ENCODE measurements at regions not wholly inside any gene's neighbourhood (a gene's known extent, or its start where the extent isn't known, plus 50 kb on each side); places are given as distances from the start of the nearest gene placed in this dataset.

- no peak for TF ChIP-seq CTCF (IDR thresholded peaks at IDR 0.05)
- no peak for TF ChIP-seq POLR2A (IDR thresholded peaks at IDR 0.05)
- TF ChIP-seq POLR2AphosphoS5 (IDR thresholded peaks at IDR 0.05; ENCODE audit: insufficient read depth in 1 of 2, low read depth in 1 of 2), result no peak
Observed at GRCh38 chr9:13661014-13661413, 381.5 kb upstream of the MPDZ start.

All from vagina (tissue), 2 donors.